ENCODE measurements at regions not wholly inside any gene's neighbourhood (a gene's known extent, or its start where the extent isn't known, plus 50 kb on each side); places are given as distances from the start of the nearest gene placed in this dataset.
A peak's percentile ranks its signal among the peaks of the same experiment; 100 is the strongest.
"Not testable (repeated sequence)": the region's sequence is repeated elsewhere in the genome, so short reads cannot be mapped to it uniquely, and the experiment has no call there.

GRCh38 chr5:163339148-163339547, 98.2 kb upstream of the CCNG1 start:
- DNase-seq (ENCODE audit: low read depth): no peak
- no peak overlapping the region for H3K4me3 ChIP-seq (ENCODE audit: low read depth, low read length)
- TF ChIP-seq MAX (IDR thresholded peaks at IDR 0.05; ENCODE audit: low read depth, low read length) (no peak), POLR2A (IDR thresholded peaks at IDR 0.05; ENCODE audit: extremely low read depth, insufficient read length) (no peak), MYC (IDR thresholded peaks at IDR 0.05; ENCODE audit: low read depth, low read length) (no peak), CTCF (IDR thresholded peaks at IDR 0.05; ENCODE audit: low read depth, low read length) (no peak)

GRCh38 chr5:163340378-163340777, 97.0 kb upstream of the CCNG1 start:
- not testable (repeated sequence) for DNase-seq (ENCODE audit: low read depth); H3K4me3 ChIP-seq (ENCODE audit: low read depth, low read length)

- no peak overlapping the region for H3K4me3 ChIP-seq (ENCODE audit: low read depth, low read length)
- no peak for DNase-seq (ENCODE audit: low read depth)
- no peak for TF ChIP-seq CTCF (IDR thresholded peaks at IDR 0.05; ENCODE audit: low read depth, low read length)
- no peak for TF ChIP-seq MYC (IDR thresholded peaks at IDR 0.05; ENCODE audit: low read depth, low read length)
- TF ChIP-seq MAX (IDR thresholded peaks at IDR 0.05; ENCODE audit: low read depth, low read length): no peak
- no peak for TF ChIP-seq POLR2A (IDR thresholded peaks at IDR 0.05; ENCODE audit: extremely low read depth, insufficient read length)
Measured at GRCh38 chr5:163342306-163342705, 95.1 kb upstream of the CCNG1 start.

GRCh38 chr5:163345216-163345615, 92.2 kb upstream of the CCNG1 start:
- DNase-seq (ENCODE audit: low read depth): no peak
- TF ChIP-seq MYC (IDR thresholded peaks at IDR 0.05; ENCODE audit: low read depth, low read length): no peak
- no peak for TF ChIP-seq POLR2A (IDR thresholded peaks at IDR 0.05; ENCODE audit: extremely low read depth, insufficient read length)
- TF ChIP-seq CTCF (IDR thresholded peaks at IDR 0.05; ENCODE audit: low read depth, low read length): no peak
- no peak for TF ChIP-seq MAX (IDR thresholded peaks at IDR 0.05; ENCODE audit: low read depth, low read length)
- no peak overlapping the region for H3K4me3 ChIP-seq (ENCODE audit: low read depth, low read length)

GRCh38 chr5:163347671-163348070, 89.7 kb upstream of the CCNG1 start:
- TF ChIP-seq MYC (IDR thresholded peaks at IDR 0.05; ENCODE audit: low read depth, low read length) (no peak), CTCF (IDR thresholded peaks at IDR 0.05; ENCODE audit: low read depth, low read length) (peak; percentile 79)
- H3K4me3 ChIP-seq (ENCODE audit: low read depth, low read length): no peak overlapping the region
- DNase-seq (ENCODE audit: low read depth): peak; percentile 71

GRCh38 chr5:163350083-163350482, 87.3 kb upstream of the CCNG1 start:
- no peak for TF ChIP-seq POLR2A (IDR thresholded peaks at IDR 0.05; ENCODE audit: extremely low read depth, insufficient read length)
- TF ChIP-seq MAX (IDR thresholded peaks at IDR 0.05; ENCODE audit: low read depth, low read length): no peak
- TF ChIP-seq MYC (IDR thresholded peaks at IDR 0.05; ENCODE audit: low read depth, low read length): no peak
- TF ChIP-seq CTCF (IDR thresholded peaks at IDR 0.05; ENCODE audit: low read depth, low read length): peak; percentile 7
- DNase-seq (ENCODE audit: low read depth): peak; percentile 26
- no peak overlapping the region for H3K4me3 ChIP-seq (ENCODE audit: low read depth, low read length)

All from NB4 (cell line).